ENCODE measurements at regions not wholly inside any gene's neighbourhood (a gene's known extent, or its start where the extent isn't known, plus 50 kb on each side); places are given as distances from the start of the nearest gene placed in this dataset.

- H3K4me3 ChIP-seq (replicated peaks in 1 of 2; ENCODE audit: low read depth in 2 of 2, low read length in 2 of 2), result no peak overlapping the region
- no peak for DNase-seq (ENCODE audit: low read depth in 2 of 2)
- TF ChIP-seq, protein P1, sequence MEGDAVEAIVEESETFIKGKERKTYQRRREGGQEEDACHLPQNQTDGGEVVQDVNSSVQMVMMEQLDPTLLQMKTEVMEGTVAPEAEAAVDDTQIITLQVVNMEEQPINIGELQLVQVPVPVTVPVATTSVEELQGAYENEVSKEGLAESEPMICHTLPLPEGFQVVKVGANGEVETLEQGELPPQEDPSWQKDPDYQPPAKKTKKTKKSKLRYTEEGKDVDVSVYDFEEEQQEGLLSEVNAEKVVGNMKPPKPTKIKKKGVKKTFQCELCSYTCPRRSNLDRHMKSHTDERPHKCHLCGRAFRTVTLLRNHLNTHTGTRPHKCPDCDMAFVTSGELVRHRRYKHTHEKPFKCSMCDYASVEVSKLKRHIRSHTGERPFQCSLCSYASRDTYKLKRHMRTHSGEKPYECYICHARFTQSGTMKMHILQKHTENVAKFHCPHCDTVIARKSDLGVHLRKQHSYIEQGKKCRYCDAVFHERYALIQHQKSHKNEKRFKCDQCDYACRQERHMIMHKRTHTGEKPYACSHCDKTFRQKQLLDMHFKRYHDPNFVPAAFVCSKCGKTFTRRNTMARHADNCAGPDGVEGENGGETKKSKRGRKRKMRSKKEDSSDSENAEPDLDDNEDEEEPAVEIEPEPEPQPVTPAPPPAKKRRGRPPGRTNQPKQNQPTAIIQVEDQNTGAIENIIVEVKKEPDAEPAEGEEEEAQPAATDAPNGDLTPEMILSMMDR (IDR thresholded peaks at IDR 0.05; ENCODE audit: low read depth, low read length), result no peak
Measured at GRCh38 chr14:76617440-76617839, 143.8 kb upstream of the VASH1 start.

DNA sequence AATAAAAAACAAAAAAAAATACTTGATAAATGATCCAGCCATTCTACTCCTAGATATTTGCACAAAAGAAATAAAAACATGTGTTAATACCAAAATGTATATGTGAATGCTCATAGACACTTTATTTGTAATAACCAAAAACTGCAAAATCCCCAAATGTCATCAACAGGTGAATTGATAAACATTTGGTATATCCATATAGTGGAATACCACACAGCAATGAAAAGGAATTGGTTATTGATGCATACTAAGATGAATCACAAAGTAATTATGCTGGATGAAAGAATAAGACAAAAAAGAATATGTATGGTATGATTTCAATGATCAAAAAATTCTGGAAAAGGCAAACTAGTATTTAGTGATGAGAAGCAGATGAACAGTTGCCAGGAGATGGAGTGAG lies 124.7 kb upstream of the VASH1 start:
- DNase-seq (ENCODE audit: low read depth in 2 of 2), result no peak
- TF ChIP-seq, protein P1 (IDR thresholded peaks at IDR 0.05; ENCODE audit: low read depth, low read length), result no peak
- no peak overlapping the region for H3K4me3 ChIP-seq (replicated peaks in 1 of 2; ENCODE audit: low read depth in 2 of 2, low read length in 2 of 2)

DNA sequence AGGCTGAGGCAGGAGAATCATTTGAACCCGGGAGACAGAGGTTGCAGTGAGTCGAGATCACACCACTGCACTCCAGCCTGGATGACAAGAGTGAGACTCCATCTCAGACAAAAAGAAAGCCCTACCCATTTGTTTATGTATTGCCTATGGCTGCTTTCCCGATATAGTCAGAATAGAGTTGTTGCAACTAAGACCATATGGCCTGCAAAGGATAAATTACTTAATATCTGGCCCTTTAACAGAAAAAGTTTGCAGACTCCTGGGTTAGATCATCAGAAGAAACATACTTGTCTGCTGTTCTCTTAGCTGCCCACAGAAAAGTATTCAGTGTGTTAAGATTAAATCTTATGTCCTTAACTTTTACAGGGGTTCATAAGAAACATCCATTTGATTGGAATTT lies 122.4 kb upstream of the VASH1 start:
- no peak for DNase-seq (ENCODE audit: low read depth in 2 of 2)
- TF ChIP-seq, protein P1 (IDR thresholded peaks at IDR 0.05; ENCODE audit: low read depth, low read length), result no peak
- no peak overlapping the region for H3K4me3 ChIP-seq (replicated peaks in 1 of 2; ENCODE audit: low read depth in 2 of 2, low read length in 2 of 2)

GRCh38 chr14:76639606-76640229 lies 121.5 kb upstream of the VASH1 start:
- TF ChIP-seq, protein P1 (IDR thresholded peaks at IDR 0.05; ENCODE audit: low read depth, low read length), result no peak
- no peak for DNase-seq (ENCODE audit: low read depth in 2 of 2)
- H3K4me3 ChIP-seq (replicated peaks in 1 of 2; ENCODE audit: low read depth in 2 of 2, low read length in 2 of 2), result no peak overlapping the region

DNA sequence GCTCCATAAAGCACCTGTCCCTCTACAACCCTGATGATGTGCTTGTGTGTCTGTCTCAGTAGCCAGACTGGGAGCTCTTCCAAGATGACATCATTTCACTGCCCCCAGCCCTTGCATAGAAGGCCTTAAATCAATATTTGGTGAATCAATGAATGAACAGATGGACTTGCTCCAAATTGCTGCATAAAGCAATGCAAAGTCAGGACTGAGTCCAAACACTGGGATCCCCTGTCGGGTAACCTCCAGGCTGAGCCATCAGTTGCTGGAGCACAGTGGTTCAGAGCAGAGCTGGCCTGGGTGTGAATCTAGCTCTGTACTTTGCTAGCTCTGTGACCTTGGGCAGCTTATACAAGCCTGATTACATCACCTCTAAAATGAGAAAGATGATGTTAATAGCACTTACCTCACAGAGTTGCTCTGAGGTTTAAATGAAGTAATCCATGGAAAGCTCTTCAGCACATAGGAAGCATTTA lies 120.3 kb upstream of the VASH1 start:
- no peak overlapping the region for H3K4me3 ChIP-seq (replicated peaks in 1 of 2; ENCODE audit: low read depth in 2 of 2, low read length in 2 of 2)
- TF ChIP-seq, protein P1 (IDR thresholded peaks at IDR 0.05; ENCODE audit: low read depth, low read length), result no peak
- no peak for DNase-seq (ENCODE audit: low read depth in 2 of 2)

DNA sequence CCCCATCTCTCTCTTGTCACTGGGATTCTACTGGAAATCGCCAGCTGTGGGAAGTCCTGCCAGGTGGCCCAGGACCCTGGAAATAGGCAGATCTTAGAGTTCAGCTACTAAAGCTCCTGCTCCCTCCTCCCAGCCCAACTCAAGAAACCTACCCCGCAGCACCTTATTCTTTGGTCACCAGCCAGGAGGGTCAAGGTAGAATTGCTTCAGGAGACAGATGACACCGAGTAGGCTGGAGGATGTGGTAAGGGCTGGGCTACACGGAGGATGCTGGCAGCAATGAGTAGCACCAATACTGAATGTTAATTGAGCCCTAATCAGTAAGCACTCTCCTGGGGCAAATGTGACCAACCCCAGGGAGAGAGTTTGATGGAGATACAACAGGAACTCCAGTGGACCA lies 119.7 kb upstream of the VASH1 start:
- no peak overlapping the region for H3K4me3 ChIP-seq (replicated peaks in 1 of 2; ENCODE audit: low read depth in 2 of 2, low read length in 2 of 2)
- TF ChIP-seq, protein P1 (IDR thresholded peaks at IDR 0.05; ENCODE audit: low read depth, low read length), result no peak
- no peak for DNase-seq (ENCODE audit: low read depth in 2 of 2)

- TF ChIP-seq, protein P1 (IDR thresholded peaks at IDR 0.05; ENCODE audit: low read depth, low read length), result no peak
- no peak for DNase-seq (ENCODE audit: low read depth in 2 of 2)
- no peak overlapping the region for H3K4me3 ChIP-seq (replicated peaks in 1 of 2; ENCODE audit: low read depth in 2 of 2, low read length in 2 of 2)
Measured at GRCh38 chr14:76643887-76644286, 117.4 kb upstream of the VASH1 start.

Measured in cardiac fibroblast (primary cell).